Fibroblast of skin of right quadriceps (primary cell): ENCODE measurements at regions not wholly inside any gene's neighbourhood (a gene's known extent, or its start where the extent isn't known, plus 50 kb on each side); places are given as distances from the start of the nearest gene placed in this dataset.
A peak's percentile ranks its signal among the peaks of the same experiment; 100 is the strongest.

Source experiments
- DNase-seq: peaks from one replicate; pipeline ENCODE4 v3.0.0-alpha.2; 2013

- DNase-seq, result no peak
Measured at GRCh38 chr1:55588309-55588708, 373.1 kb upstream of the USP24 start.

- no peak for DNase-seq
Measured at GRCh38 chr1:55586771-55587170, 371.6 kb upstream of the USP24 start.

- DNase-seq, result no peak
Measured at GRCh38 chr1:55585402-55585792, 370.2 kb upstream of the USP24 start.

GRCh38 chr1:55584526-55585401 lies 369.6 kb upstream of the USP24 start:
- peak; percentile 72 for DNase-seq

- DNase-seq, result no peak
Measured at GRCh38 chr1:55582084-55582483, 366.9 kb upstream of the USP24 start.

- DNase-seq, result peak; percentile 96
Measured at GRCh38 chr1:55580845-55581332, 365.7 kb upstream of the USP24 start.

- no peak for DNase-seq
Measured at GRCh38 chr1:55579332-55580001, 364.3 kb upstream of the USP24 start.

GRCh38 chr1:55578646-55579045 lies 363.5 kb upstream of the USP24 start:
- DNase-seq, result no peak

- no peak for DNase-seq
Measured at GRCh38 chr1:55575571-55576279, 360.6 kb upstream of the USP24 start.

- DNase-seq, result no peak
Measured at GRCh38 chr1:55574691-55575225, 359.6 kb upstream of the USP24 start.

GRCh38 chr1:55572878-55573734 lies 357.9 kb upstream of the USP24 start:
- peak; percentile 71 for DNase-seq

- DNase-seq, result no peak
Measured at GRCh38 chr1:55571767-55572166, 356.6 kb upstream of the USP24 start.

- DNase-seq, result no peak
Measured at GRCh38 chr1:55569417-55569816, 354.3 kb upstream of the USP24 start.

GRCh38 chr1:55568732-55569131 lies 353.6 kb upstream of the USP24 start:
- no peak for DNase-seq

GRCh38 chr1:55560266-55560665 lies 345.1 kb upstream of the USP24 start:
- peak; percentile 17 for DNase-seq

GRCh38 chr1:55559842-55560241 lies 344.7 kb upstream of the USP24 start:
- DNase-seq, result no peak

GRCh38 chr1:55559161-55559611 lies 344.0 kb upstream of the USP24 start:
- peak; percentile 43 for DNase-seq

GRCh38 chr1:55558515-55558914 lies 343.4 kb upstream of the USP24 start:
- no peak for DNase-seq

- DNase-seq, result no peak
Measured at GRCh38 chr1:55555956-55556725, 341.0 kb upstream of the USP24 start.

GRCh38 chr1:55554611-55555010 lies 339.4 kb upstream of the USP24 start:
- no peak for DNase-seq

GRCh38 chr1:55552636-55553035 lies 337.5 kb upstream of the USP24 start:
- no peak for DNase-seq
